ENCODE measurements at regions not wholly inside any gene's neighbourhood (a gene's known extent, or its start where the extent isn't known, plus 50 kb on each side); places are given as distances from the start of the nearest gene placed in this dataset.

DNA sequence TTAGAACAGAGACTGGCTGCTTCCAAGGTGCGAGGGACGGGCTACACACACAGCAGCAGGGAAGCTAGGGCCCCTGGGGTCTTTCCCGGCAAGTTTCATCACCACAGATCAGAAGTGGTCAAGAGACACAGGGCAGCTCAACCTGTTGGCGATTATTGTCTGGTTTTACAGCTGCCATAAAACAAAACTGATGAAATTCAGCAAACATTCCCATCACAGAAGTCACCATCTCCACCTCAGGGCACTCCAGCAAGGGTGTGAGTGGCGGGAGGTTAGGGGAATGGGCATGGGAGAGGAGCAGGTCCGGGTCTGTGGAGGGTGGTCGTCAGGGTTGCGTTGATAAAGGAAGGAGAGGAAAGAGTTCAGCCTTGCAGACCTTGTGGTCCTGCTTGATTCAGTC, 91.0 kb downstream of the PXDC1 start:
- Histone ChIP-seq H3K4me1 (replicated peaks in 1 of 2) (no peaks in the 10 kb centered on the region), H3K9me3 (replicated peaks in 1 of 3) (no peaks in the 10 kb centered on the region), H3K27me3 (no peaks in the 10 kb centered on the region), H3K27ac (no peak overlapping the region), H3K4me3 (no peak overlapping the region), H3K36me3 (replicated peaks in 1 of 2) (no peaks in the 10 kb centered on the region)
- 73 to 83% (median 77%) methylated on average over 8 of the region's 8 CpGs for whole genome bisulfite sequencing, 4 donors
- DNase-seq: no peak
- TF ChIP-seq POLR2A (IDR thresholded peaks at IDR 0.05) (no peak), CTCF (IDR thresholded peaks at IDR 0.05) (no peak)
- intact Hi-C loops (cut with DNase I): no loop called here

DNA sequence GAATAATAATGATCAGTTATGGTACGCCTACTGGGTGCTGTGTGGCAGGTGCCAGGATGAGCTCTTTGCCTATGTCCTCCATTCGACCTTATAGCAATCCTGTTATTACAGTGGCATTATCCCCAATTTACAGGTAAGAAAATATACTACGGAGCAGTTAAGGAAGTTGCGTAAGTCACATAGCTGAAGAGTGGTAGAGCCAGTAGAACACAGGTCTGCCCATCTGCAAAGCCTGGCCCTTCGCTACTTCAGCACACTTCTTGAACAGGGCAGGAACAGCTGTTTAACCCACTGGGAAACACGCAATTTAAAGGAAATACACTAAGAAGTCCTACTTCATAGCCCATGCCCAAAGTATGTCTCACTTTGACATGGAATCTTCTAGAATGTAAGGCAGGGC, 91.8 kb downstream of the PXDC1 start:
- Histone ChIP-seq H3K9me3 (replicated peaks in 1 of 3) (no peaks in the 10 kb centered on the region), H3K4me3 (no peak overlapping the region), H3K4me1 (replicated peaks in 1 of 2) (no peaks in the 10 kb centered on the region), H3K27ac (no peak overlapping the region), H3K36me3 (replicated peaks in 1 of 2) (no peaks in the 10 kb centered on the region), H3K27me3 (no peaks in the 10 kb centered on the region)
- 80 to 91% (median 83%) methylated on average over 6 of the region's 6 CpGs for WGBS, 4 donors
- DNase-seq: no peak
- intact Hi-C loops (cut with DNase I): no loop called here
- no peak for TF ChIP-seq POLR2A (IDR thresholded peaks at IDR 0.05)
- TF ChIP-seq CTCF (IDR thresholded peaks at IDR 0.05): no peak

- no peaks in the 10 kb centered on the region for H3K9me3 ChIP-seq (replicated peaks in 1 of 3)
- no peak overlapping the region for H3K27ac ChIP-seq
- intact Hi-C loops (cut with DNase I): no loop called here
- no peak overlapping the region for H3K4me3 ChIP-seq
- TF ChIP-seq CTCF (IDR thresholded peaks at IDR 0.05) (no peak), POLR2A (IDR thresholded peaks at IDR 0.05) (no peak)
- no peaks in the 10 kb centered on the region for H3K4me1 ChIP-seq (replicated peaks in 1 of 2)
- DNase-seq: no peak
- 80 to 89% (median 84%) methylated on average over 5 of the region's 5 CpGs for WGBS, 4 donors
- H3K27me3 ChIP-seq: no peaks in the 10 kb centered on the region
- H3K36me3 ChIP-seq (replicated peaks in 1 of 2): no peaks in the 10 kb centered on the region
These were observed 95.4 kb downstream of the PXDC1 start for GRCh38 chr6:3656076-3656475.

DNA sequence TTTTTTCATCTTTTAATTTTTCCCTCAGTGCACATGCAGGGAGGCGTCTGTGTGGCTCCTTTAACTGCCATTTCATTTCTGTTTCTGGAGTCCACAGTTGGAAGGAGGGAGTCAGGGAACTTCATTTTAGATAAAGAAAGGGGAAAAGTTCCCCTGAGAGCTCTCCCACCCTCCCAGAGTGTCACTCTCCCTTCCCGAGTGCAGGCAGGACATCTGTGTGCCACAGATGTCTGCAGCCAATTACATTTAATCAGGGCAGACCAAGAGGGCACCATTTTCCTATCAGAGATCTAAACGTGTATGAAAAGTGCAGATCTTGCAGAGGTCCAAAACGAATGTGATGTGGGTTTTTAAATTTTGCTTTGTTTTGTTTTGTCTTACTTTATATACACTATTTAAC, 96.6 kb downstream of the PXDC1 start:
- intact Hi-C loops (cut with DNase I): no loop called here
- no peaks in the 10 kb centered on the region for H3K9me3 ChIP-seq (replicated peaks in 1 of 3)
- DNase-seq: no peak
- H3K27me3 ChIP-seq: no peaks in the 10 kb centered on the region
- no peaks in the 10 kb centered on the region for H3K4me1 ChIP-seq (replicated peaks in 1 of 2)
- no peaks in the 10 kb centered on the region for H3K36me3 ChIP-seq (replicated peaks in 1 of 2)
- no peak overlapping the region for H3K4me3 ChIP-seq
- TF ChIP-seq CTCF (IDR thresholded peaks at IDR 0.05): no peak
- TF ChIP-seq POLR2A (IDR thresholded peaks at IDR 0.05): no peak
- no peak overlapping the region for H3K27ac ChIP-seq
- WGBS, 4 donors: 34 to 48% (median 43%) methylated on average over 4 of the region's 4 CpGs
